ENCODE measurements at regions not wholly inside any gene's neighbourhood (a gene's known extent, or its start where the extent isn't known, plus 50 kb on each side); places are given as distances from the start of the nearest gene placed in this dataset.

- H3F3A ChIP-seq (replicated peaks; ENCODE audit: insufficient read depth), result no peaks in the 10 kb centered on the region
- 79% methylated on average over 11 of the region's 11 CpGs for WGBS (ENCODE audit: low lambda C conversion rate)
- no peaks in the 10 kb centered on the region for H3K9me3 ChIP-seq
- H2AFZ ChIP-seq (ENCODE audit: low read depth), result no peak overlapping the region
- H3K4me2 ChIP-seq, result no peak overlapping the region
- ChIA-PET POLR2A (no interaction called here), CTCF (interaction anchor here (1.0 kb wide), 1 partner anchor 10 kb away, joined by 5 read pairs; no protein-coding TSS in a partner anchor)
- H3K27ac ChIP-seq (ENCODE audit: low read depth in 2 of 2, low read length in 1 of 2), result no peak overlapping the region
- no peaks in the 10 kb centered on the region for H4K20me1 ChIP-seq (ENCODE audit: insufficient read depth)
- TF ChIP-seq TEAD4 (IDR thresholded peaks at IDR 0.05; ENCODE audit: borderline replicate concordance, insufficient read depth), result no peak
- no peak for TF ChIP-seq GABPA (IDR thresholded peaks at IDR 0.05; ENCODE audit: low read depth)
- TF ChIP-seq JUND (IDR thresholded peaks at IDR 0.05), result no peak
- TF ChIP-seq REST (IDR thresholded peaks at IDR 0.05; ENCODE audit: low read depth, low read length), result no peak
- TF ChIP-seq SIN3A (IDR thresholded peaks at IDR 0.05; ENCODE audit: borderline replicate concordance, low read depth, low read length), result no peak
- no peak for TF ChIP-seq EP300 (IDR thresholded peaks at IDR 0.05; ENCODE audit: borderline replicate concordance in 1 of 2, low read depth in 1 of 2, low read length in 1 of 2)
- H3K9me2 ChIP-seq, result no peaks in the 10 kb centered on the region
- H3K4me1 ChIP-seq (ENCODE audit: control insufficient read depth in 1 of 2, insufficient read depth in 2 of 2, low read depth in 1 of 2, low read length in 1 of 2), result no peaks in the 10 kb centered on the region; a peak in 1 of 4 replicates
- H3K4me3 ChIP-seq (ENCODE audit: low read depth in 2 of 2, low read length in 1 of 2), result no peak overlapping the region
- H3K36me3 ChIP-seq (replicated peaks in 1 of 2; ENCODE audit: control insufficient read depth in 1 of 2, insufficient read depth in 2 of 2, low read length in 1 of 2), result no peaks in the 10 kb centered on the region
- peak; percentile 9 for DNase-seq
- H3K79me2 ChIP-seq (ENCODE audit: insufficient read depth), result no peaks in the 10 kb centered on the region
- no peaks in the 10 kb centered on the region for H3K27me3 ChIP-seq (ENCODE audit: insufficient read depth)
- no peak overlapping the region for H3K9ac ChIP-seq
Measured at GRCh38 chr21:35106246-35106835, 57.2 kb upstream of the RUNX1 start.

GRCh38 chr21:35102488-35103371 lies 53.6 kb upstream of the RUNX1 start:
- H3K9me3 ChIP-seq, result no peaks in the 10 kb centered on the region
- H3K9ac ChIP-seq, result no peak overlapping the region
- no peaks in the 10 kb centered on the region; a peak in 1 of 4 replicates for H3K4me1 ChIP-seq (ENCODE audit: control insufficient read depth in 1 of 2, insufficient read depth in 2 of 2, low read depth in 1 of 2, low read length in 1 of 2)
- no peak overlapping the region for H2AFZ ChIP-seq (ENCODE audit: low read depth)
- no peak for DNase-seq
- ChIA-PET CTCF (no interaction called here), POLR2A (no interaction called here)
- H3K27me3 ChIP-seq (ENCODE audit: insufficient read depth), result no peaks in the 10 kb centered on the region
- 63% methylated on average over 8 of the region's 8 CpGs for WGBS (ENCODE audit: low lambda C conversion rate)
- H3K9me2 ChIP-seq, result no peaks in the 10 kb centered on the region
- no peaks in the 10 kb centered on the region for H3K79me2 ChIP-seq (ENCODE audit: insufficient read depth)
- H3K36me3 ChIP-seq (replicated peaks in 1 of 2; ENCODE audit: control insufficient read depth in 1 of 2, insufficient read depth in 2 of 2, low read length in 1 of 2), result no peaks in the 10 kb centered on the region
- no peak overlapping the region for H3K27ac ChIP-seq (ENCODE audit: low read depth in 2 of 2, low read length in 1 of 2)
- H4K20me1 ChIP-seq (ENCODE audit: insufficient read depth), result no peaks in the 10 kb centered on the region
- no peaks in the 10 kb centered on the region for H3F3A ChIP-seq (replicated peaks; ENCODE audit: insufficient read depth)
- no peak overlapping the region for H3K4me2 ChIP-seq
- no peak overlapping the region for H3K4me3 ChIP-seq (ENCODE audit: low read depth in 2 of 2, low read length in 1 of 2)
- TF ChIP-seq REST (IDR thresholded peaks at IDR 0.05; ENCODE audit: low read depth, low read length) (no peak), FOXM1 (IDR thresholded peaks at IDR 0.05; ENCODE audit: low read depth) (no peak), RFX5 (IDR thresholded peaks at IDR 0.05; ENCODE audit: low read length) (no peak), USF1 (IDR thresholded peaks at IDR 0.05; ENCODE audit: borderline replicate concordance, low read depth) (no peak), MXI1 (IDR thresholded peaks at IDR 0.05; ENCODE audit: low read depth, low read length) (no peak), CHD2 (IDR thresholded peaks at IDR 0.05; ENCODE audit: low read length, partially characterized antibody) (no peak), SMC3 (IDR thresholded peaks at IDR 0.05; ENCODE audit: low read depth, low read length) (no peak), RXRA (IDR thresholded peaks at IDR 0.05; ENCODE audit: borderline replicate concordance, low read depth) (no peak), ELF1 (IDR thresholded peaks at IDR 0.05) (no peak), EZH2phosphoT487 (IDR thresholded peaks at IDR 0.05; ENCODE audit: borderline replicate concordance, low read depth) (no peak), TEAD4 (IDR thresholded peaks at IDR 0.05; ENCODE audit: borderline replicate concordance, insufficient read depth) (no peak), TCF12 (IDR thresholded peaks at IDR 0.05) (no peak), NFIC (IDR thresholded peaks at IDR 0.05; ENCODE audit: borderline replicate concordance) (no peak), YY1 (IDR thresholded peaks at IDR 0.05; ENCODE audit: low read depth) (no peak), EP300 (IDR thresholded peaks at IDR 0.05; ENCODE audit: borderline replicate concordance in 1 of 2, low read depth in 1 of 2, low read length in 1 of 2) (no peak), POLR2AphosphoS5 (IDR thresholded peaks at IDR 0.05; ENCODE audit: low read depth, low read length) (no peak)

Measured in SK-N-SH (cell line).